ENCODE measurements at regions not wholly inside any gene's neighbourhood (a gene's known extent, or its start where the extent isn't known, plus 50 kb on each side); places are given as distances from the start of the nearest gene placed in this dataset.

DNA sequence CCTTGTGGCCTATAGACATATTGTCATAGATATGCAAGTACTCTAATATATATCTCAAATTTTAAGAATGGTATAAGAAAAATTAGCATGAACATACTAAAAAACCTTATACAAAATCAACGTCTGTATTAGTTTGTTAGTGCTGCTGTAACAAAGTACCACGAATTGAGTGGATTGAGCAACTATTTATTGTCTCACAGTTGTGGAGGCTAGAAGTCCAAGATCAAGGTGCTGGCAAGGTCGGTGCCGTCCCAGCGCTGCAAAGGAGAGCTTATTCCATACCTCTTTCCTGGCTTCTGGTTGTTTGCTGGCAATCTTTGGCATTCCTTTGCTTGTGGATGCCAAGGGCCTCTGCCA lies 317.6 kb upstream of the FERMT1 start:
- no peak for DNase-seq (ENCODE audit: low read depth)
- H3K4me3 ChIP-seq (ENCODE audit: low read length) = no peak overlapping the region
- TF ChIP-seq, protein P1, sequence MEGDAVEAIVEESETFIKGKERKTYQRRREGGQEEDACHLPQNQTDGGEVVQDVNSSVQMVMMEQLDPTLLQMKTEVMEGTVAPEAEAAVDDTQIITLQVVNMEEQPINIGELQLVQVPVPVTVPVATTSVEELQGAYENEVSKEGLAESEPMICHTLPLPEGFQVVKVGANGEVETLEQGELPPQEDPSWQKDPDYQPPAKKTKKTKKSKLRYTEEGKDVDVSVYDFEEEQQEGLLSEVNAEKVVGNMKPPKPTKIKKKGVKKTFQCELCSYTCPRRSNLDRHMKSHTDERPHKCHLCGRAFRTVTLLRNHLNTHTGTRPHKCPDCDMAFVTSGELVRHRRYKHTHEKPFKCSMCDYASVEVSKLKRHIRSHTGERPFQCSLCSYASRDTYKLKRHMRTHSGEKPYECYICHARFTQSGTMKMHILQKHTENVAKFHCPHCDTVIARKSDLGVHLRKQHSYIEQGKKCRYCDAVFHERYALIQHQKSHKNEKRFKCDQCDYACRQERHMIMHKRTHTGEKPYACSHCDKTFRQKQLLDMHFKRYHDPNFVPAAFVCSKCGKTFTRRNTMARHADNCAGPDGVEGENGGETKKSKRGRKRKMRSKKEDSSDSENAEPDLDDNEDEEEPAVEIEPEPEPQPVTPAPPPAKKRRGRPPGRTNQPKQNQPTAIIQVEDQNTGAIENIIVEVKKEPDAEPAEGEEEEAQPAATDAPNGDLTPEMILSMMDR (conservative IDR thresholded peaks at IDR 0.05; ENCODE audit: low read length) = no peak

DNA sequence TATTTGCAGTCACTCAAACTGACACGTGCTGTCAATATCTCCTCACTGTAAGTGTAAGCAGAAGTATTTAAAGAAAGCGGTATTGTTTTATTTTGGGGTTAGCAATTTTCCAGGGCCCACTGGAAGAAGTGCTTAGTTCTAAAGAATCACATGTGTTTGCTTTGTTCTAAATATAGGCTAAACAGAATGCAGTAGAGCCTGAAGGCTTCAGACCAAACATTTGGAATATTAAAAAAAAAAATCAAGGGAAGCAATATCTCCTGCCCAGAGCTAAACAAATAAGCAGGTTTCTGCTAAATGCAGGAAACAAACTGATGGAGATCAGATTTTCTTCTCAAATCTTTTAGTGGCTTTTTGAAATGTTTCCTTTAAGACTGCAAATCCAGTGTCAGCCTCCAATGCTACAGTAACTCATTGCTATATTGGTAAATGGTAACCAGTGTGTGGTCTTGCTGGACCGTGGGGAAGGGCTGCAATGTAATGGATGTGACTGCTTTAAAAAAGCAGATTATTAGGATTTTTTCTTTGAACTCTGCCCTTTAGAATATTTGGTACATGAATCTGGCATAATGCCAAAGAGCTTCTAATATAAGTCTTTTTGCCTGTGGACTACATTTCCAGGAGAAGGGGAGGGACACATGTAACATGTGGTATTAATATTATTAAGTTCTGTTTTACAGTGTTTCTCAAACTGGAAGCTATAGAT lies 317.1 kb upstream of the FERMT1 start:
- TF ChIP-seq, protein P1 (conservative IDR thresholded peaks at IDR 0.05; ENCODE audit: low read length) = no peak
- no peak for DNase-seq (ENCODE audit: low read depth)
- H3K4me3 ChIP-seq (ENCODE audit: low read length) = no peak overlapping the region

DNA sequence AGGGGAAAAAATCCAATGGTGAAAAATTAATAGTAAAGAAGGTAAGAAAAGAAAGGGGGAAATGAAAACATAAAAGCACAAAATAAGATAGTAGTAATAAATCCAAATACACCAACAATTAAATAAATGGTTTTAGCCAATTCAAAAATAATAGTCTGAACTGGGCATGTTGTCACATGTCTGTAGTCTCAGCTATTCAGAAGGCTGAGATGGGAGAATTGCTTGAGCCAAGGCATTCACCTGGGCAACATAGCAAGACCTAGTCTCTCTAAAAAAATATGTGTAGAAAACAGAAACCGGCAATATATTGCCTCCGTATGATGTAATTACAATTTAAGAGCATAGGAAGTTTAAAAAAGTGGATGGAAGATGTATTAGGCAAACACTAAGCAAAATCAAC lies 311.3 kb upstream of the FERMT1 start:
- H3K4me3 ChIP-seq (ENCODE audit: low read length) = no peak overlapping the region
- TF ChIP-seq, protein P1 (conservative IDR thresholded peaks at IDR 0.05; ENCODE audit: low read length) = no peak
- no peak for DNase-seq (ENCODE audit: low read depth)

DNA sequence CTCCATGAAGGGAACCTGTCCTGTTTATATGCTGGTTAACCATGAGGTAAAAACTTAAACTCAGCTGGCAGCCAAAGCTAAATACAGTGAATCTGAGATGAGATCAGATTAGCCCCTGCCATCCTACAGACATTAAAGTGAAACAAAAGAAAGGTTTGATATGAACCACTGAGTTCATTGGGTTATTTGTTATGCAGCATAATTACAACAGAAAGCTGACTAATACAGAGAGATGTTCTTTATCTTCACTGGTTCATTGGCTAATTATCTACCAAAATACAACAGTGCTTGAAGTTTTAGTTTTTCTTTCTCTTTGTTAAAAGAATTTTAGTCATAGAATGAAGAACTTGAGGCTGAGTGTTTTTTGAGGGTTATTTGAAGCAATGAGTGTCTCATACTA lies 307.6 kb upstream of the FERMT1 start:
- TF ChIP-seq, protein P1 (conservative IDR thresholded peaks at IDR 0.05; ENCODE audit: low read length) = no peak
- DNase-seq (ENCODE audit: low read depth) = no peak

DNA sequence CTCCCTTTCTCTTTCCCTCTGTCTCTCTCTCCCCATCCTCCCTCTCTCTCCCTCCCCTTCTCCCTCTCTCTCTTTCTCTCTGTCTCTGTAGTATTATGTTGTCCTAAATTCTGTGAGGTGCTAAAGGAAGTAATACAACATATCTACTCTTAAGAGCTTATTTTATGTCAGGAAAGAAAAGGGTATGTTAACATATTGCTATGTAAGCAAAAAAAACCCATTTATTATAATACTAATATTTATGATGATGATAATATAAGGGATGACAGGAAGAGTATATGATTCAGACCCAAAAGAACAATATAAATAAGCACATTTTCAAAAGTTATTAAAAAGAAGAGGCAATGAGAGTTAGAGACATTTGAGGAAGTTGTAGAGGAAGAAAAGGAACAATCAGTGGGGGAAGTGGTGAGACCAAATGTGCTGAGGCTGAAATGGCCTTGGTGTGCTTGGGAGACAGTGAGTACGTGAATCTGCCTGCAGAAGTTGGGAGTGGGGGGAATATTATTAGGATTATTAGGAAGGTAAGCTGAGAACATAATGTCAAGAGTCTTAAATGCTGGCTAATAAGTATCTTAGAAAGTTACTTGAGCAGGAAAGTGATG lies 303.6 kb upstream of the FERMT1 start:
- no peak overlapping the region for H3K4me3 ChIP-seq (ENCODE audit: low read length)
- no peak for DNase-seq (ENCODE audit: low read depth)

More for the DNA sequence above, 307.6 kb upstream of the FERMT1 start:
- H3K4me3 ChIP-seq (ENCODE audit: low read length) = no peak overlapping the region

DNA sequence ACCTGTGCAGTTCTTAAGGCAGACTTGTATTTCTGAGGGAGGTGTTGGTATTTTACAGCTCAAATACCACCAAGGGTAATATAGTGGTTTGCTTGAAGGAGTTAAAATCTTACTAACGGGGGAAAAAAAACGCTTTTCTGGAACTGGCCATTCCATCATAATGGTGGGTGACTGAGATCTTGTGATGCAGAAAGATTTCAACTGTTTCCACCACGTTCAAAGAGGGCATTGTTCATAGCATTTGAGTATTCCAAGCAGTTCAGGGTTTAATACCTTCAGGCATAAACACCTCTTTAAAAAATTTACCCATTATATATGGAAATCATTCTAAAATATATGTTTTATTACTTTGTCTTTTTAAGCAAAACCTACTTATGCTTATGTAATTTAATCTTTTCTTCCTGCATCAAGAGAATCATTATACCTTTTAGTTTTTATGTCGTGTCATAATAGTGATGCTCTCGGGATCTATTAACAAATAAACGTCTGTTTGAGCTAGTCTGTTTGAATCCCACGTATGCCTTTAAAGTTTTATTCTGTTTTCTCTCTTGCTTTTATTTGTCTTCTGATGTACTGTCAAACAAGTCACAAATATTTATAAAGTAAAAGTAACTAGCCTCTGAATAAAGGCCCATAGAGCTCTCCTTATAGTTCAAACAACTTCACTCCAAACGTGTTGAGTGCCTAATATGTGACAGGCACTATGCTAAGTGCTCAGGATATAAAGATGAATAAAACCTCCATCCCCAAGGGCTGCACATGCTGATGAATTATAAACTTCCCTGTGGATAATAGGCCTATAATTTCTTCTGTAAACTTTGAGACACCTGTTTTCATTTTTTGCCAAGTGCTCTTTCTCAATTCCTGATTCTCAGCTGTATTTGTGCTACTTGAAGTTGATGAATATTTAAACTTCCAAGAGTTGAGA lies 298.8 kb upstream of the FERMT1 start:
- no peak for DNase-seq (ENCODE audit: low read depth)
- no peak overlapping the region for H3K4me3 ChIP-seq (ENCODE audit: low read length)
- TF ChIP-seq, protein P1 (conservative IDR thresholded peaks at IDR 0.05; ENCODE audit: low read length) = no peak

More for the DNA sequence above, 303.6 kb upstream of the FERMT1 start:
- TF ChIP-seq, protein P1 (conservative IDR thresholded peaks at IDR 0.05; ENCODE audit: low read length) = no peak
